HUES48 (cell line): ENCODE measurements at regions not wholly inside any gene's neighbourhood (a gene's known extent, or its start where the extent isn't known, plus 50 kb on each side); places are given as distances from the start of the nearest gene placed in this dataset.
"Not testable (repeated sequence)": the region's sequence is repeated elsewhere in the genome, so short reads cannot be mapped to it uniquely, and the experiment has no call there.

Source experiments
- H3K27ac ChIP-seq: one replicate; pipeline ENCODE4 v1.7.0; 2013; ENCODE audit warnings: low read depth, low read length, inconsistent platforms
- H3K27me3 ChIP-seq: 2 replicates; pipeline ENCODE4 v1.6.1; 2013; ENCODE audit warnings: mild to moderate bottlenecking, low read length; ENCODE audit not compliant: control insufficient read depth, insufficient read depth
- H3K36me3 ChIP-seq: 2 replicates; pipeline ENCODE4 v1.6.1; 2013; ENCODE audit warnings: low read length; ENCODE audit not compliant: control insufficient read depth, insufficient read depth
- H3K4me1 ChIP-seq: 2 replicates; pipeline ENCODE4 v1.6.1; 2013; ENCODE audit warnings: mild to moderate bottlenecking, low read length; ENCODE audit not compliant: control insufficient read depth, insufficient read depth
- H3K4me3 ChIP-seq: 2 replicates; pipeline ENCODE4 v1.5.1; 2013; ENCODE audit warnings: mild to moderate bottlenecking, low read depth, low read length
- H3K9ac ChIP-seq: 2 replicates; pipeline ENCODE4 v1.6.1; 2013; ENCODE audit warnings: mild to moderate bottlenecking, low read depth, low read length, moderate library complexity
- H3K9me3 ChIP-seq: 2 replicates; pipeline ENCODE4 v1.6.1; 2013; ENCODE audit warnings: low read length; ENCODE audit not compliant: control insufficient read depth, insufficient read depth

GRCh38 chr14:53628732-53629430, 327.7 kb downstream of the BMP4 start:
- no peaks in the 10 kb centered on the region for H3K36me3 ChIP-seq
- no peak overlapping the region for H3K9ac ChIP-seq
- H3K4me3 ChIP-seq, result no peak overlapping the region
- no peaks in the 10 kb centered on the region for H3K27me3 ChIP-seq
- H3K9me3 ChIP-seq, result no peaks in the 10 kb centered on the region
- no peak overlapping the region for H3K27ac ChIP-seq
- H3K4me1 ChIP-seq, result peaks cover 6% of the 10 kb centered on the region; the same call in 1 of the 2 replicates

GRCh38 chr14:53628261-53628660, 328.4 kb downstream of the BMP4 start:
- H3K27ac ChIP-seq, result no peak overlapping the region
- no peaks in the 10 kb centered on the region for H3K9me3 ChIP-seq
- no peaks in the 10 kb centered on the region for H3K27me3 ChIP-seq
- H3K4me1 ChIP-seq, result peaks cover 6% of the 10 kb centered on the region; the same call in 1 of the 2 replicates
- H3K36me3 ChIP-seq, result no peaks in the 10 kb centered on the region
- no peak overlapping the region for H3K9ac ChIP-seq
- no peak overlapping the region for H3K4me3 ChIP-seq

GRCh38 chr14:53626761-53627160, 329.9 kb downstream of the BMP4 start:
- H3K27ac ChIP-seq, result no peak overlapping the region
- H3K4me1 ChIP-seq, result peaks cover 6% of the 10 kb centered on the region; the same call in 1 of the 2 replicates
- H3K9ac ChIP-seq, result no peak overlapping the region
- H3K27me3 ChIP-seq, result no peaks in the 10 kb centered on the region
- no peaks in the 10 kb centered on the region for H3K36me3 ChIP-seq
- H3K4me3 ChIP-seq, result no peak overlapping the region
- no peaks in the 10 kb centered on the region for H3K9me3 ChIP-seq

- Histone ChIP-seq H3K27ac (no peak overlapping the region), H3K4me1 (no peaks in the 10 kb centered on the region; the same call in 1 of the 2 replicates), H3K9me3 (no peaks in the 10 kb centered on the region), H3K9ac (no peak overlapping the region), H3K4me3 (no peak overlapping the region), H3K36me3 (no peaks in the 10 kb centered on the region), H3K27me3 (no peaks in the 10 kb centered on the region)
These were observed 334.2 kb downstream of the BMP4 start for GRCh38 chr14:53622447-53622846.

GRCh38 chr14:53621921-53622320, 334.7 kb downstream of the BMP4 start:
- Histone ChIP-seq H3K4me3 (no peak overlapping the region), H3K9me3 (no peaks in the 10 kb centered on the region), H3K4me1 (no peaks in the 10 kb centered on the region; the same call in 1 of the 2 replicates), H3K27ac (no peak overlapping the region), H3K9ac (no peak overlapping the region), H3K36me3 (no peaks in the 10 kb centered on the region), H3K27me3 (no peaks in the 10 kb centered on the region)

- H3K4me1 ChIP-seq, result no peaks in the 10 kb centered on the region; the same call in 1 of the 2 replicates
- H3K9me3 ChIP-seq, result no peaks in the 10 kb centered on the region
- H3K27ac ChIP-seq, result no peak overlapping the region
- H3K27me3 ChIP-seq, result no peaks in the 10 kb centered on the region
- no peak overlapping the region for H3K9ac ChIP-seq
- H3K36me3 ChIP-seq, result no peaks in the 10 kb centered on the region
- no peak overlapping the region for H3K4me3 ChIP-seq
These were observed 335.2 kb downstream of the BMP4 start for GRCh38 chr14:53621433-53621832.

GRCh38 chr14:53620890-53621289, 335.7 kb downstream of the BMP4 start:
- Histone ChIP-seq H3K4me3 (no peak overlapping the region), H3K36me3 (no peaks in the 10 kb centered on the region), H3K9ac (no peak overlapping the region), H3K27me3 (no peaks in the 10 kb centered on the region), H3K27ac (no peak overlapping the region), H3K9me3 (no peaks in the 10 kb centered on the region), H3K4me1 (no peaks in the 10 kb centered on the region; the same call in 1 of the 2 replicates)

- Histone ChIP-seq H3K9ac (no peak overlapping the region), H3K36me3 (no peaks in the 10 kb centered on the region), H3K27me3 (no peaks in the 10 kb centered on the region), H3K4me1 (no peaks in the 10 kb centered on the region; the same call in 1 of the 2 replicates), H3K27ac (no peak overlapping the region), H3K4me3 (no peak overlapping the region), H3K9me3 (no peaks in the 10 kb centered on the region)
These were observed 336.3 kb downstream of the BMP4 start for GRCh38 chr14:53620317-53620716.

GRCh38 chr14:53619691-53620231, 336.9 kb downstream of the BMP4 start:
- Histone ChIP-seq H3K4me1 (no peaks in the 10 kb centered on the region; the same call in 1 of the 2 replicates), H3K27ac (no peak overlapping the region), H3K9me3 (no peaks in the 10 kb centered on the region), H3K4me3 (no peak overlapping the region), H3K9ac (no peak overlapping the region), H3K27me3 (no peaks in the 10 kb centered on the region), H3K36me3 (no peaks in the 10 kb centered on the region)

- not testable (repeated sequence) for H3K36me3 ChIP-seq, H3K9me3 ChIP-seq, H3K9ac ChIP-seq, H3K27ac ChIP-seq, H3K4me3 ChIP-seq, H3K4me1 ChIP-seq, H3K27me3 ChIP-seq
These were observed 340.1 kb downstream of the BMP4 start for GRCh38 chr14:53616536-53616935.

- no peaks in the 10 kb centered on the region for H3K36me3 ChIP-seq
- no peak overlapping the region for H3K9ac ChIP-seq
- H3K27me3 ChIP-seq, result no peaks in the 10 kb centered on the region
- H3K9me3 ChIP-seq, result no peaks in the 10 kb centered on the region
- H3K4me3 ChIP-seq, result no peak overlapping the region
- H3K4me1 ChIP-seq, result no peaks in the 10 kb centered on the region; the same call in 1 of the 2 replicates
- H3K27ac ChIP-seq, result no peak overlapping the region
These were observed 341.4 kb downstream of the BMP4 start for GRCh38 chr14:53615252-53615651.
